Heart left ventricle (tissue), 16 donors: ENCODE measurements at regions not wholly inside any gene's neighbourhood (a gene's known extent, or its start where the extent isn't known, plus 50 kb on each side); places are given as distances from the start of the nearest gene placed in this dataset.

Experiments used
- ATAC-seq, 4 donors: fragments of 200-7000 bp; cut with Tn5 transposase; one replicate each; pipeline ENCODE4 v1.9.1; 2020 to 2022; ENCODE audit warnings: moderate library complexity in 4 of 4, mild to moderate bottlenecking in 3 of 4, moderate number of reproducible peaks in 1 of 4
- DNase-seq, 5 donors: peaks; one replicate each; pipeline ENCODE4 v3.0.0-alpha.2; 2020
- H3K27ac ChIP-seq, 12 donors: fragments of 200-600 bp; sonication (generic) in 4 of 12; one replicate each; pipeline versions ENCODE4 v1.5.0 to v1.8.0; 2016 to 2022; ENCODE audit warnings: mild to moderate bottlenecking in 2 of 12
- H3K27me3 ChIP-seq, 9 donors: fragments of 200-600 bp; sonication (generic) in 2 of 9; one replicate each; pipeline versions ENCODE4 v1.5.1 to v1.8.0; 2016 to 2022; ENCODE audit warnings: mild to moderate bottlenecking in 3 of 9
- H3K36me3 ChIP-seq, 9 donors: fragments of 200-600 bp; sonication (generic) in 2 of 9; one replicate each; pipeline versions ENCODE4 v1.5.0 to v1.8.0; 2018 to 2022; ENCODE audit warnings: mild to moderate bottlenecking in 2 of 9
- H3K4me1 ChIP-seq, 12 donors: fragments of 200-600 bp; sonication (generic) in 4 of 12; one replicate each; pipeline versions ENCODE4 v1.5.0 to v1.8.0; 2016 to 2022; ENCODE audit warnings: mild to moderate bottlenecking in 3 of 12
- H3K4me3 ChIP-seq, 12 donors: fragments of 200-600 bp; sonication (generic) in 4 of 12; one replicate each; pipeline versions ENCODE4 v1.5.0 to v1.8.0; 2017 to 2022; ENCODE audit warnings: mild to moderate bottlenecking in 9 of 12, moderate library complexity in 4 of 12
- H3K9me3 ChIP-seq, 12 donors: fragments of 200-600 bp; sonication (generic) in 4 of 12; one replicate each; pipeline versions ENCODE4 v1.5.0 to v1.8.0; 2016 to 2022; ENCODE audit warnings: mild to moderate bottlenecking in 1 of 12
- POLR2A ChIP-seq, 2 donors: fragments of 450-650 bp; IDR thresholded peaks; one replicate each; pipeline ENCODE4 v1.6.1; 2017; ENCODE audit warnings: antibody characterized with exemption in 2 of 2, mild to moderate bottlenecking in 2 of 2, moderate library complexity in 2 of 2
- WGBS, 4 donors: extraction: QIAGEN DNeasy Blood & Tissue Kit in 2 of 4; methylation state at CpG; one replicate each; pipeline versions ENCODE4 v1.1.5 to v1.1.7; 2013 to 2018; 5-methylcytosine and 5-hydroxymethylcytosine counted together
- intact Hi-C, 10 donors: fragments of 100-400 bp; cut with DNase I; formaldehyde crosslinking; loops; one replicate each; pipeline versions ENCODE4 v1.11.1 to v1.14.2; 2022
- TF ChIP-seq, protein P1 (sequence below), 12 donors: fragments of 200-600 bp; sonication (generic) in 4 of 12; IDR thresholded peaks; one replicate each; pipeline versions ENCODE4 v1.5.0 to v1.8.0; 2018 to 2022; ENCODE audit warnings: antibody characterized with exemption in 12 of 12, mild to moderate bottlenecking in 5 of 12
- donor health status: ischemic (EF 13 %, LVEDD 7.1; RV severe dilation, severe dysfunction).
- donor health status: healthy with polysubstance abuse.
- donor health status: DM: no; HTN: yes; CAD: no.
- donor health status: DM: no; HTN: no; CAD: no.
- donor health status: ischemic (EF 25% LVEDD 6.9; RV normal size, moderate dysfunction).
- donor health status: ischemic (EF 25% LVEDD 5.7; RV mildly dilated, moderate dysfunction).
- donor health status: healthy.
- donor health status: DM: yes; HTN: yes; CAD: no.
- donor health status: ischemic (EF 35%, LVEDD 5.7; RV mildly dilated, moderate dysfunction).
- donor health status: nonischemic (EF 11% LVEDD 7.7; RV severe dilation, severe dysfunction).
- donor health status: DM: yes; HTN: yes; CAD: no.
- donor health status: PGD.
- donor health status: ischemic (EF 29% LVEDD 5.4; RV normal size, mild dysfunction).
- donor health status: nonischemic (EF 23%, LVEDD 6.1; RV moderate dilation, normal function).

DNA sequence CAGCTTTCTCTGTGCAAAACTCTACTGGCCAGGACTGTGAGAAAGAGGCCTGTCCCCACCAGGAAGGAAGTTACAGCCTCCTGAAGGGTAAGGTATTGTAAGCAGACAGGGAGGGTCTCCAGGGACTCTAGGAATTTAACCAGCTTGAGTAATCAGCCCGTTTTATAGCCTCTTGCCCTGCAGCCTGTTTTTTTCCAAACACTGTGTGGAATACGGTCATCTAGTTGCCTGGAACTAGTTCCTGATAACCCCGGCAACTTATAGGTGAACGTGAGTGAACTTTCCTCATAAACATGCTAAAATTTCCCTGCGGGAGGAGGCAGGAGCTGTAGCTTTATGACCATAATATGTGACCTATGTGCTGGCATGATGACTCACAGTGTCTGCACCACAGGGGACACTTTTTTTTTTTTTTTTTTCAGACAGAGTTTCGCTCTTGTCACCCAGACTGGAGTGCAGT lies 60.1 kb upstream of the DAZL start:
- Histone ChIP-seq H3K27ac (peak overlapping the region in 2 of 12 donors; percentile 22 to 31), H3K4me3 (no peak overlapping the region), H3K27me3 (no peaks in the 10 kb centered on the region), H3K9me3 (peaks cover 0 to 11% (median 0%) of the 10 kb centered on the region in 12 donors), H3K36me3 (no peaks in the 10 kb centered on the region), H3K4me1 (peaks cover 0 to 4% (median 0%) of the 10 kb centered on the region in 12 donors)
- 48 to 67% (median 61%) methylated on average over 6 of the region's 6 CpGs for WGBS, 4 donors
- TF ChIP-seq, protein P1, sequence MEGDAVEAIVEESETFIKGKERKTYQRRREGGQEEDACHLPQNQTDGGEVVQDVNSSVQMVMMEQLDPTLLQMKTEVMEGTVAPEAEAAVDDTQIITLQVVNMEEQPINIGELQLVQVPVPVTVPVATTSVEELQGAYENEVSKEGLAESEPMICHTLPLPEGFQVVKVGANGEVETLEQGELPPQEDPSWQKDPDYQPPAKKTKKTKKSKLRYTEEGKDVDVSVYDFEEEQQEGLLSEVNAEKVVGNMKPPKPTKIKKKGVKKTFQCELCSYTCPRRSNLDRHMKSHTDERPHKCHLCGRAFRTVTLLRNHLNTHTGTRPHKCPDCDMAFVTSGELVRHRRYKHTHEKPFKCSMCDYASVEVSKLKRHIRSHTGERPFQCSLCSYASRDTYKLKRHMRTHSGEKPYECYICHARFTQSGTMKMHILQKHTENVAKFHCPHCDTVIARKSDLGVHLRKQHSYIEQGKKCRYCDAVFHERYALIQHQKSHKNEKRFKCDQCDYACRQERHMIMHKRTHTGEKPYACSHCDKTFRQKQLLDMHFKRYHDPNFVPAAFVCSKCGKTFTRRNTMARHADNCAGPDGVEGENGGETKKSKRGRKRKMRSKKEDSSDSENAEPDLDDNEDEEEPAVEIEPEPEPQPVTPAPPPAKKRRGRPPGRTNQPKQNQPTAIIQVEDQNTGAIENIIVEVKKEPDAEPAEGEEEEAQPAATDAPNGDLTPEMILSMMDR (IDR thresholded peaks at IDR 0.05) = no peak
- no peak for TF ChIP-seq POLR2A (IDR thresholded peaks at IDR 0.05)
- ATAC-seq (peak in 3 of 4 donors; percentile 39 to 74 (median 45)), DNase-seq (peak in 1 of 5 donors; percentile 9)
- intact Hi-C loops = no loop called here

- intact Hi-C loops = no loop called here
- no peaks in the 10 kb centered on the region for H3K36me3 ChIP-seq
- H3K27me3 ChIP-seq = no peaks in the 10 kb centered on the region
- peaks cover 0 to 4% (median 0%) of the 10 kb centered on the region in 12 donors for H3K4me1 ChIP-seq
- DNase-seq = no peak
- 96 to 100% (median 98%) methylated on average over 2 of the region's 2 CpGs for WGBS, 4 donors
- no peak overlapping the region for H3K27ac ChIP-seq
- peaks cover 0 to 8% (median 0%) of the 10 kb centered on the region in 12 donors for H3K9me3 ChIP-seq
- no peak overlapping the region for H3K4me3 ChIP-seq
- TF ChIP-seq, protein P1 (IDR thresholded peaks at IDR 0.05) = no peak
- TF ChIP-seq POLR2A (IDR thresholded peaks at IDR 0.05) = no peak
- no peak for ATAC-seq
Measured at GRCh38 chr3:16666206-16666605, 61.0 kb upstream of the DAZL start.

DNA sequence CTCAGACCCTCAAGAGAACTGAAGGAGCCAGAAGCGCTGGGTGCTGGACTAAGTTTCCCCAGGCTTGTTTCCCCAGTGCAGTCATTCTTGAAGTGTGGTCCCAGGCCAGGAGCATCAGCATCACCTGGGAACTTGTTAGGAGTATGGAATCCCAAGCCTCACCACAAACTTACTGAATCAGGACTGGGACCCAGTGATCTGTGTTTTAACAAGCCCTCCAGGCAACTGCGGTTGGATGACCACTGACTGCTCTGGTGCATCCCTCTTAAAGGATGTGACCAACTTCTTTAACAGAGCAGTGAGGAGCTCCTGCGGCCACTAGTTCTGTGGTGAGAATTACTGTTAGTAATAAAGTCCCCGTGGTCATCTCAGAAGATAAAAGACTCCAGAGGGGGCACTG lies 62.4 kb upstream of the DAZL start:
- DNase-seq (no peak), ATAC-seq (no peak)
- intact Hi-C loops = no loop called here
- Histone ChIP-seq H3K4me1 (peaks cover 0 to 4% (median 0%) of the 10 kb centered on the region in 12 donors), H3K36me3 (no peaks in the 10 kb centered on the region), H3K27me3 (no peaks in the 10 kb centered on the region), H3K9me3 (no peaks in the 10 kb centered on the region), H3K4me3 (no peak overlapping the region), H3K27ac (no peak overlapping the region)
- TF ChIP-seq, protein P1 (IDR thresholded peaks at IDR 0.05) = no peak
- TF ChIP-seq POLR2A (IDR thresholded peaks at IDR 0.05) = no peak
- 80 to 88% (median 87%) methylated on average over 3 to 4 of the region's 4 CpGs for WGBS, 4 donors

DNA sequence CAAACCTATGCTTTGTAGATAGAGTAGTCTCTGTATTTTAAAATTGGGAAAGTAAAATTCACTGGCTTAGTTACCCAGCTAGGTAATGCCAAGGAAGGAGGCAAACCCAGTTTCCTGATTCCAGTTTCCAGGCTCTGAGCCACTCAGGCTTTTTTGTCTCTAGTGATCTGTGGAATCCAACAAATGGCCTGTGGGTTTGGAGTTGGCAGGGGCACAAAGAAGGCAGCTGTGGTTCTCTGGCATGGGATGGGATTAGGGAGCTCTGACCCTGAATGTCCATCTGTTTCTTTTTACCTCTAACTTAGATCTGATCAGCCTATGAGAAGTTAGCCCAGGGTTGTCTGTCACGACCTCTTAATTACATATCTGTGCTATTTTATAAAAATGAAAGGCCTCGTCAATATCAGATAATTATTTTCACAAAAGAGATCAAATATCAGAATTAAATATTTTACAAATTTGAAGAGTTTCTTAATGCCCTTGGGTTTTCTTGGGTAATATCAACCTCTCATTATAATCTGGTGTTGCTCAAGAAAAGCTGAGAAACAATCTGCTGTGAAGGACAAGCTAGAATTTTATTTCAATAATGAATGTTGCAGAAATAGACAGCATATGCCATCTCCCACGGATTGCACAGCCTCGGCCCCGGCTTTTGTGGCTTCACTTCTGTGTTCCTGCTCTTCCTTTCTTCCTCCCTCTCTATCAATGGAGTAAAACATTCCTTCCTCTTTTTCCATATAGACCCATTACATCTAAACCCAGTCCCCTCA lies 63.7 kb upstream of the DAZL start:
- Histone ChIP-seq H3K4me1 (peaks cover 0 to 4% (median 0%) of the 10 kb centered on the region in 12 donors), H3K9me3 (no peaks in the 10 kb centered on the region), H3K36me3 (no peaks in the 10 kb centered on the region), H3K27ac (no peak overlapping the region), H3K4me3 (no peak overlapping the region), H3K27me3 (no peaks in the 10 kb centered on the region)
- no peak for DNase-seq
- no peak for TF ChIP-seq POLR2A (IDR thresholded peaks at IDR 0.05)
- TF ChIP-seq, protein P1 (IDR thresholded peaks at IDR 0.05) = no peak
- intact Hi-C loops = no loop called here
- no peak for ATAC-seq
- 73 to 89% (median 85%) methylated on average over 5 of the region's 5 CpGs for WGBS, 4 donors
